Loucy (cell line): ENCODE measurements at regions not wholly inside any gene's neighbourhood (a gene's known extent, or its start where the extent isn't known, plus 50 kb on each side); places are given as distances from the start of the nearest gene placed in this dataset.

Source experiments
- H2AFZ ChIP-seq: fragments of 200-600 bp; sonication (generic); 2 replicates; pipeline ENCODE4 v1.6.0; 2016; ENCODE audit warnings: antibody characterized with exemption, mild to moderate bottlenecking, low read length, moderate library complexity
- H3F3A ChIP-seq: fragments of 200-600 bp; 2 replicates; pipeline ENCODE4 v1.6.0; 2016; ENCODE audit warnings: antibody characterized with exemption, low read depth, mild to moderate bottlenecking
- H3K27me3 ChIP-seq: fragments of 200-600 bp; sonication (generic); 2 replicates; pipeline ENCODE4 v1.6.1; 2014; ENCODE audit warnings: low read length, mild to moderate bottlenecking; ENCODE audit not compliant: insufficient read depth, poor library complexity, severe bottlenecking
- H3K36me3 ChIP-seq: fragments of 200-600 bp; sonication (generic); 2 replicates; pipeline ENCODE4 v1.6.1; 2016; ENCODE audit warnings: low read length; ENCODE audit not compliant: insufficient read depth
- H3K4me1 ChIP-seq: fragments of 200-600 bp; sonication (generic); 2 replicates; pipeline ENCODE4 v1.5.1; 2014; ENCODE audit warnings: low read length, mild to moderate bottlenecking; ENCODE audit not compliant: insufficient read depth, poor library complexity, severe bottlenecking
- H3K4me2 ChIP-seq: fragments of 200-600 bp; sonication (generic); 2 replicates; pipeline ENCODE4 v1.6.0; 2014; ENCODE audit warnings: antibody characterized with exemption, low read length, low read depth, mild to moderate bottlenecking; ENCODE audit not compliant: poor library complexity, severe bottlenecking
- H3K4me3 ChIP-seq: fragments of 200-600 bp; sonication (generic); 2 replicates; pipeline ENCODE4 v1.5.1; 2014; ENCODE audit warnings: low read length, mild to moderate bottlenecking, mixed read lengths; ENCODE audit not compliant: poor library complexity, severe bottlenecking
- H3K79me2 ChIP-seq: fragments of 200-600 bp; sonication (generic); 2 replicates; pipeline ENCODE4 v1.6.1; 2014; ENCODE audit warnings: low read length; ENCODE audit not compliant: insufficient read depth
- H3K9ac ChIP-seq: fragments of 200-600 bp; sonication (generic); 2 replicates; pipeline ENCODE4 v1.6.0; 2014; ENCODE audit warnings: mild to moderate bottlenecking, low read depth, low read length, moderate library complexity; ENCODE audit not compliant: poor library complexity, severe bottlenecking
- H3K9me2 ChIP-seq: fragments of 200-600 bp; sonication (generic); replicated peaks from 2 replicates; pipeline ENCODE4 v1.6.1; 2016; ENCODE audit warnings: low read depth, low read length, mixed read lengths
- H3K9me3 ChIP-seq: fragments of 200-600 bp; sonication (generic); 2 replicates; pipeline ENCODE4 v1.6.1; 2014; ENCODE audit warnings: mild to moderate bottlenecking, antibody characterized with exemption, low read length, low read depth; ENCODE audit not compliant: insufficient read depth
- H4K20me1 ChIP-seq: fragments of 200-600 bp; sonication (generic); 2 replicates; pipeline ENCODE4 v1.6.0; 2014; ENCODE audit warnings: antibody characterized with exemption, low read length, mild to moderate bottlenecking; ENCODE audit not compliant: insufficient read depth, poor library complexity, severe bottlenecking
- CTCF ChIP-seq: fragments of 200-600 bp; sonication (generic); conservative IDR thresholded peaks from 2 replicates; pipeline ENCODE4 v1.5.1; 2014; ENCODE audit warnings: mild to moderate bottlenecking, antibody characterized with exemption, low read length
- EZH2phosphoT487 ChIP-seq: fragments of 200-600 bp; IDR thresholded peaks from 2 replicates; pipeline ENCODE4 v1.6.1; 2018; ENCODE audit warnings: antibody characterized with exemption, mild to moderate bottlenecking, moderate library complexity, borderline replicate concordance

- Histone ChIP-seq H3K4me1 (no peaks in the 10 kb centered on the region), H3K4me3 (no peak overlapping the region), H3K9me2 (no peaks in the 10 kb centered on the region), H3K9me3 (no peaks in the 10 kb centered on the region), H2AFZ (no peak overlapping the region), H3K79me2 (no peaks in the 10 kb centered on the region), H3K27me3 (no peaks in the 10 kb centered on the region), H3F3A (no peaks in the 10 kb centered on the region), H4K20me1 (no peaks in the 10 kb centered on the region), H3K36me3 (no peaks in the 10 kb centered on the region), H3K9ac (no peak overlapping the region), H3K4me2 (no peak overlapping the region)
- TF ChIP-seq CTCF (no peak), EZH2phosphoT487 (no peak)
These were observed 169.4 kb upstream of the MYO16 start for GRCh38 chr13:108460043-108460442.

GRCh38 chr13:108460746-108461145 lies 168.7 kb upstream of the MYO16 start:
- no peaks in the 10 kb centered on the region for H3K9me3 ChIP-seq
- no peaks in the 10 kb centered on the region for H3K27me3 ChIP-seq
- no peak overlapping the region for H2AFZ ChIP-seq
- H3K4me3 ChIP-seq: no peak overlapping the region
- no peaks in the 10 kb centered on the region for H3F3A ChIP-seq
- no peaks in the 10 kb centered on the region for H3K79me2 ChIP-seq
- no peaks in the 10 kb centered on the region for H3K36me3 ChIP-seq
- no peaks in the 10 kb centered on the region for H3K9me2 ChIP-seq
- TF ChIP-seq EZH2phosphoT487 (no peak), CTCF (no peak)
- H3K4me2 ChIP-seq: no peak overlapping the region
- H3K9ac ChIP-seq: no peak overlapping the region
- no peaks in the 10 kb centered on the region for H3K4me1 ChIP-seq
- no peaks in the 10 kb centered on the region for H4K20me1 ChIP-seq

- H3K4me1 ChIP-seq: no peaks in the 10 kb centered on the region
- no peak overlapping the region for H3K4me2 ChIP-seq
- no peaks in the 10 kb centered on the region for H3K79me2 ChIP-seq
- TF ChIP-seq CTCF (no peak), EZH2phosphoT487 (no peak)
- no peaks in the 10 kb centered on the region for H3F3A ChIP-seq
- H3K9me2 ChIP-seq: no peaks in the 10 kb centered on the region
- H2AFZ ChIP-seq: no peak overlapping the region
- no peak overlapping the region for H3K9ac ChIP-seq
- H4K20me1 ChIP-seq: no peaks in the 10 kb centered on the region
- H3K27me3 ChIP-seq: no peaks in the 10 kb centered on the region
- H3K4me3 ChIP-seq: no peak overlapping the region
- no peaks in the 10 kb centered on the region for H3K9me3 ChIP-seq
- H3K36me3 ChIP-seq: no peaks in the 10 kb centered on the region
These were observed 166.1 kb upstream of the MYO16 start for GRCh38 chr13:108463340-108463739.
